BJ (cell line): ENCODE measurements at regions not wholly inside any gene's neighbourhood (a gene's known extent, or its start where the extent isn't known, plus 50 kb on each side); places are given as distances from the start of the nearest gene placed in this dataset.

ENCODE experiments used
- CTCF ChIA-PET: fragments of 350-600 bp; formaldehyde crosslinking; extraction: SDS; loops from one replicate; lab custom pipeline; 2021; ENCODE audit warnings: antibody characterized with exemption, inconsistent platforms; lab: Yijun Ruan, JAX
- POLR2A ChIA-PET: fragments of 300-600 bp; sonication (Branson Sonifier 250); formaldehyde crosslinking; extraction: SDS; loops from one replicate; lab custom pipeline; 2021; ENCODE audit warnings: antibody characterized with exemption; lab: Charles Lee
- DNase-seq: peaks from one replicate; pipeline ENCODE4 v3.0.0-alpha.2; 2011; ENCODE audit warnings: low read depth
- H3K27me3 ChIP-seq: 2 replicates; pipeline ENCODE4 v1.6.0; 2011; ENCODE audit warnings: low read length; ENCODE audit not compliant: control insufficient read depth, insufficient read depth
- H3K36me3 ChIP-seq: 2 replicates; pipeline ENCODE4 v1.5.1; 2011; ENCODE audit warnings: low read length; ENCODE audit not compliant: control insufficient read depth, insufficient read depth
- H3K4me3 ChIP-seq: 2 replicates; pipeline ENCODE4 v1.5.1; 2011; ENCODE audit warnings: low read depth, mild to moderate bottlenecking, control low read depth, low read length
- TF ChIP-seq, protein P1 (sequence below): IDR thresholded peaks from 2 replicates; pipeline ENCODE4 v1.5.1; 2011; ENCODE audit warnings: low read depth, mild to moderate bottlenecking, control low read depth, inconsistent platforms, low read length, moderate library complexity; ENCODE audit not compliant: insufficient read depth

DNA sequence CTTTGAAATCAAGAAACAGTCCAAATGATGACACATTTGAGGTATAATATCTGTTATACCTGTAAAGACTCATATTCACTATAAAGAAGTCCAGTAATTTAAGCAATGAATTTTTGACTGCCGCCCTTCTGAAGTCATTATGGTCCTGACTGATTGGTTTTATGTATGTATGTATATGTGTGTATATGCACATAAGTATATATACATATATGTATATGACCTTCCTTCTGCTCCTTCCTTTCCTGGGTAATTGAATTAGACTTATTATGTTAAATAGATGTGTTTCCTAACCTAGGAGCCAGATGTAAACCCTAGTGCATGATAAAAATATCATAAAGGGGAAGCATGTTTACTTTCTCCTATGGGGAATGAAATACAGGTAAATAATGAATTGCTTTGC, 343.1 kb upstream of the BRINP1 start:
- no peaks in the 10 kb centered on the region for H3K27me3 ChIP-seq
- no peak for DNase-seq
- H3K4me3 ChIP-seq: no peak overlapping the region
- POLR2A ChIA-PET: no interaction called here
- TF ChIP-seq, protein P1, sequence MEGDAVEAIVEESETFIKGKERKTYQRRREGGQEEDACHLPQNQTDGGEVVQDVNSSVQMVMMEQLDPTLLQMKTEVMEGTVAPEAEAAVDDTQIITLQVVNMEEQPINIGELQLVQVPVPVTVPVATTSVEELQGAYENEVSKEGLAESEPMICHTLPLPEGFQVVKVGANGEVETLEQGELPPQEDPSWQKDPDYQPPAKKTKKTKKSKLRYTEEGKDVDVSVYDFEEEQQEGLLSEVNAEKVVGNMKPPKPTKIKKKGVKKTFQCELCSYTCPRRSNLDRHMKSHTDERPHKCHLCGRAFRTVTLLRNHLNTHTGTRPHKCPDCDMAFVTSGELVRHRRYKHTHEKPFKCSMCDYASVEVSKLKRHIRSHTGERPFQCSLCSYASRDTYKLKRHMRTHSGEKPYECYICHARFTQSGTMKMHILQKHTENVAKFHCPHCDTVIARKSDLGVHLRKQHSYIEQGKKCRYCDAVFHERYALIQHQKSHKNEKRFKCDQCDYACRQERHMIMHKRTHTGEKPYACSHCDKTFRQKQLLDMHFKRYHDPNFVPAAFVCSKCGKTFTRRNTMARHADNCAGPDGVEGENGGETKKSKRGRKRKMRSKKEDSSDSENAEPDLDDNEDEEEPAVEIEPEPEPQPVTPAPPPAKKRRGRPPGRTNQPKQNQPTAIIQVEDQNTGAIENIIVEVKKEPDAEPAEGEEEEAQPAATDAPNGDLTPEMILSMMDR: no peak
- no peaks in the 10 kb centered on the region for H3K36me3 ChIP-seq
- CTCF ChIA-PET: no interaction called here

- ChIA-PET CTCF (interaction anchor here (0.6 kb wide), 1 partner anchor 253 kb away, joined by 3 read pairs; no protein-coding TSS in a partner anchor), POLR2A (no interaction called here)
Measured at GRCh38 chr9:119709431-119709830, 340.2 kb upstream of the BRINP1 start.

DNA sequence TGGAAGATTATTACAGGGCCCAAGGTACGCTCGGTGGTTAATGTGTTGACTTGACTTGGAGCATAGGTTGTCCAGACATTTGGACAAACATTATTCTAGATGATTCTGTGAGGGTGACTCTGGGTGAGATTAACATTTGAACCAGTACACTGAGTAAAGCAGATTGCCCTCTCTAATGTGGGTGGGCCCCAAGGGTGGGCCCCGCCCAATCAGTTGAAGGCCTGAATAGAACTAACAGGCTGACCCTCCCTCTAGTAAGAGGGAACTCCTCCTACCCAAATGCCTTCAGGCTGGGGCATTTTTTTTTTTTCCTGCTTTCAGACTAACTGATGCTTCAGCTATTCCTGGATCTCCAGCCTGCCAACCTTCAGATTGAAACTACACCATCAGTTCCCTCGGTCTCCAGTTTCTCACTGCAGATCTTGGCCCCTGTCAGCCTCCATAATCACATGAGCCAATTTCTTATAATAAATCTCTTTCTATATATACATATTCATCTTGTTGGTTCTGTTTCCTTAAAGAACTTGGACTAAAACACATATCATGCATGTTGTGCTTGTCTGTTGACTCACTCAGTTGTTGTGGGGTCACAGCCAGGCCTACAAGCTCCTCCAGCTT, 338.1 kb upstream of the BRINP1 start:
- TF ChIP-seq, protein P1: no peak
- ChIA-PET POLR2A (no interaction called here), CTCF (no interaction called here)
- DNase-seq: no peak
- Histone ChIP-seq H3K4me3 (no peak overlapping the region), H3K27me3 (no peaks in the 10 kb centered on the region), H3K36me3 (no peaks in the 10 kb centered on the region)

More at GRCh38 chr9:119709431-119709830, 340.2 kb upstream of the BRINP1 start:
- TF ChIP-seq, protein P1: no peak
- Histone ChIP-seq H3K27me3 (no peaks in the 10 kb centered on the region), H3K4me3 (no peak overlapping the region), H3K36me3 (no peaks in the 10 kb centered on the region)
- DNase-seq: no peak

GRCh38 chr9:119701651-119702050, 332.4 kb upstream of the BRINP1 start:
- POLR2A ChIA-PET: no interaction called here
- TF ChIP-seq, protein P1: no peak
- no peak for DNase-seq
- CTCF ChIA-PET: interaction anchor here (0.6 kb wide), 1 partner anchor 18 kb away, joined by 3 read pairs; no protein-coding TSS in a partner anchor
- H3K27me3 ChIP-seq: no peaks in the 10 kb centered on the region
- no peaks in the 10 kb centered on the region for H3K36me3 ChIP-seq
- H3K4me3 ChIP-seq: no peak overlapping the region

- H3K4me3 ChIP-seq: no peak overlapping the region
- CTCF ChIA-PET: interaction anchor here (1.3 kb wide), 1 partner anchor 9 kb away, joined by 3 read pairs; no protein-coding TSS in a partner anchor
- TF ChIP-seq, protein P1: no peak
Measured at GRCh38 chr9:119698535-119698934, 329.3 kb upstream of the BRINP1 start.

More at GRCh38 chr9:119698535-119698934, 329.3 kb upstream of the BRINP1 start:
- no peaks in the 10 kb centered on the region for H3K27me3 ChIP-seq
- no peaks in the 10 kb centered on the region for H3K36me3 ChIP-seq
- POLR2A ChIA-PET: no interaction called here
- DNase-seq: no peak
